ENCODE measurements at regions not wholly inside any gene's neighbourhood (a gene's known extent, or its start where the extent isn't known, plus 50 kb on each side); places are given as distances from the start of the nearest gene placed in this dataset.

DNA sequence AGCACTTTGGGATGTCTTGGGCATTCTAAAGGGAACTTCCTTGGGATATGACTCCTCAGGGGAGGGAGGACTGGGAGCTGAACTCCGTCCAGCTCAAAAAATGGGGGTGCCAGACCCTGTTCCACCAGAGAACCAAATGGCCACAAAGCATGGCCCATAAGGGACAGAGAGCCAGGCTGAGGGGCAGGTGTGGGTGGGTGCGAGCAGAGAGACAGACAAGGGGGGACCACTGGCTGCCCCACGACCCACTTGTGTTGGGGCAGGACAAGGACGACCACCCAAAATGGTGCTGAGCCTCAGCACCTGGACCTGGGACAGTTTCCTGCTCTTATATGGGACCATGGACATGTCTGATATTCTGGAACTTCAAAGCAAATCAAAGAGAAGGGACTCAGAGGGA, 148.2 kb upstream of the MLN start:
- FAIRE-seq (no peak), DNase-seq (ENCODE audit: insufficient read length, low spot score) (no peak)
- no peak for TF ChIP-seq PAX5 (IDR thresholded peaks at IDR 0.05; ENCODE audit: insufficient read depth, low read length, severe bottlenecking)
- no peak for TF ChIP-seq POLR2AphosphoS5 (IDR thresholded peaks at IDR 0.05; ENCODE audit: low read depth, low read length)

DNA sequence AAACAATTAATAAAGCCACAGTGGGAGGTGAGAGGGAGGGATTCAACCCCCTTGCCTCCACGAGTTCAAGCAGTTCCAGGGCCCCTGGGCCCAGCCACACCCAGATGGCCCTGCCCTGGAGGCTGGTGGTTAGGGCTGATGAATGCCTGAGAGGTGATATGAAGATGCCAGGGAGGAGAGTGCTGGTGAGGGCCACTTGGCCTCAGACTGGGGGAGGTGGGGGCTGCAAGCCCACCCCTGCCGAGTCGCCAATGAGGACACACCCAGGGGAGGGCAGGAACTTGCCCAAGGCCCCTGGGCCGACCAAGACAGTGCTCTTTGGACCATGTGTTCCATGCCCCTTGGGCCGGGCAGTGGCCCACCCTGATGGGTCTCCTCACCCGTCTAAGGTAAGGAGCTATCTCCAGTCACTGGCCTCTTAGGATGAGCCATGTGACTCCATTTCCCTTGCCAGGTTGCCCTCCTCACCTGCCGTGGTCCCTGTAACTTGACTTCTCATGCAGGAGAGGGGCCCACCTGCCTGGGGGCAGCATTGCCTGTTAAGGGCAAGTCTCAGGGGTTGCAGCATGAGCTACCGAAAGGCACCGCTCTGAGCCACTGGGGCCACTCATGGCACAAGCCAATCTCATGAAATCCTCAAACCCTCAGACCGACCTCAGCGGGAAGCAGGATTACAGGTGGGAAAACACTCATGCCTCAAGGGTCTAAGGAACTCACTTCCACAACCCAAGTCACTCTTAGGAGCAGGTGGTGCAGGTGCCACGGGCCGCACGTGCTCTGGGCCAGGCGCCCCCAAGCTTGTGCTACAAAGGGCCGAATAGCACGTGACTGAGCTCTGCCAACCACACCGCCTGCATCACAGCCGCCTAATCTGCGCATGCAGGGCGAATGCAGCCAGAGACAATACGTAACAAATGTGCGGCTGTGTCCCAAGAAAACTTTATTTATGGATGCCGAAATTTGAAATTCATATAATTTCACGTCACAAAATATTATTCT, 147.4 kb upstream of the MLN start:
- FAIRE-seq (no peak), DNase-seq (ENCODE audit: insufficient read length, low spot score) (no peak)
- TF ChIP-seq SPI1 (IDR thresholded peaks at IDR 0.05; ENCODE audit: low read depth, low read length) (no peak), POLR2AphosphoS5 (IDR thresholded peaks at IDR 0.05; ENCODE audit: low read depth, low read length) (no peak)

DNA sequence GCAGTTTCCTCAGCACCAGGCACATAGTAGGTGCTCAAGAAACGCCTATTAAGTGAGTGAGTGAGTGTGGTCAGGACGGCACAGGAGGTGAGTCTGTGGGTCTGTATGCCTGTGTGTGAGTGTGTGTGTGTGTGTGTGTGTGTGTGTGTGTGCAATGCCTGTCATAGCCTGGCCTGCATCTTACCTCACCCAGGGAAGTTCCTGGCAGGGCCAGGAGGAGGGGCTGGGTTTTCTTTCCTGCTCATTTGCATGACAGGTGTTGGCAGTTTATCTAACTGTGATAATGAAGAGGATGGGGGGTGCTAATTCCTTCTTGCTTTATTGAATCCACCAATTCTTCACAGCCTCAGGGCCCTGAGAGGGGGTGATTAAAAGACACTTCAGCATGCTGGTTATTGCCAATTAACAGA, 146.7 kb upstream of the MLN start:
- no peak for FAIRE-seq
- DNase-seq (ENCODE audit: insufficient read length, low spot score): no peak
- no peak for TF ChIP-seq SPI1 (IDR thresholded peaks at IDR 0.05; ENCODE audit: low read depth, low read length)
- no peak for TF ChIP-seq POU2F2 (IDR thresholded peaks at IDR 0.05; ENCODE audit: low read depth, low read length)
- TF ChIP-seq POLR2AphosphoS5 (IDR thresholded peaks at IDR 0.05; ENCODE audit: low read depth, low read length): no peak
- TF ChIP-seq TAF1 (IDR thresholded peaks at IDR 0.05; ENCODE audit: low read depth, low read length): no peak
- TF ChIP-seq POLR2A (IDR thresholded peaks at IDR 0.05; ENCODE audit: low read depth, low read length): no peak
- TF ChIP-seq PAX5 (IDR thresholded peaks at IDR 0.05; ENCODE audit: insufficient read depth, low read length, severe bottlenecking): no peak

DNA sequence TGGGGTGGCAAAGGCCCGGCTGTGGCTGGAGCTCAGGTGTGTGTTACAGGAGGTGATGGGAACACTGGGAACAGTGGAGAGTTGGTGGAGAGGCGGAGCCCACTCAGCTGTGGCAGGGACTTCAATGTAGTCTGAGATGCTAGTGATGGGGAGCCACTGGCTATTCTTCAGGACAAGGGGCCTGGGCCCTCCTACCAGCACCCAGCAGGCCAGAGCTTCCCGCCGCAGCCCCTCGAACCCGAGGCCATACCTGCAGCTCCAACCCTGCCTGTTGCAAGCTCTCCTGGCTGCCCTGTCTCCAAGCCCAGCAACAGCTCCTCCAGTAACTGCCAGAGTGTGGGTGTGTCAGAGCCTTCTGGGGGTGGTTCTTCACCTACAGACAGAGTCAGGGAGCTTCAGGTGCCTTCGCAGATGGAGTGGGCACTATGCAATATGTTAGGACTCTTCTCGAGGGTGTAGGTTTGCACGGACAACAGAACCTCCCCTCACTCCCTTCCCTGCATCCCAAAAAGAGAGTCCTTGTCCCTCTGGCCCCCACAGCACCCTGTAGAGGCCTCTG, 146.2 kb upstream of the MLN start:
- TF ChIP-seq TAF1 (IDR thresholded peaks at IDR 0.05; ENCODE audit: low read depth, low read length): no peak
- no peak for TF ChIP-seq PAX5 (IDR thresholded peaks at IDR 0.05; ENCODE audit: insufficient read depth, low read length, severe bottlenecking)
- TF ChIP-seq POLR2AphosphoS5 (IDR thresholded peaks at IDR 0.05; ENCODE audit: low read depth, low read length): no peak
- TF ChIP-seq POU2F2 (IDR thresholded peaks at IDR 0.05; ENCODE audit: low read depth, low read length): no peak
- no peak for TF ChIP-seq SPI1 (IDR thresholded peaks at IDR 0.05; ENCODE audit: low read depth, low read length)
- TF ChIP-seq POLR2A (IDR thresholded peaks at IDR 0.05; ENCODE audit: low read depth, low read length): no peak
- no peak for DNase-seq (ENCODE audit: insufficient read length, low spot score)
- FAIRE-seq: no peak

DNA sequence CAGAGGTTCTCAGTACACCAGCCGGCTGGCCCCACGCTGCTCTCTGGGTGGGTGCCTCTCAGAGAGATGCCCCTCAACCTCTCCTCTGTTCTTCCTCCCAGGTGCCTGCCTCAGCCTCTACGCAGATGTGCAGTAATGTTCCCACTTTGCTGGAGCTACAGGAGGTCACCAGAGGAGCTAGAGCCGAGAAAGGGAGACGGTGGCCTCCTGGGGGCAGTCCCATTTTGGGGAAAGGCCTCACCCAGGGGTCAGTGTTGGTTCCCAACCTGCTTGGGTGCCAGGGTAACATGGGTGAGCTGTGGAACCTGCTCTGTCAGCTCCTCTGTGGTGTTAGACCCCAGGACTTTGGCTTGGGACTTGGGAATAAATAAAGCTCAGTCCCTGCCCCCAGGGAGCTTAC, 145.3 kb upstream of the MLN start:
- no peak for DNase-seq (ENCODE audit: insufficient read length, low spot score)

DNA sequence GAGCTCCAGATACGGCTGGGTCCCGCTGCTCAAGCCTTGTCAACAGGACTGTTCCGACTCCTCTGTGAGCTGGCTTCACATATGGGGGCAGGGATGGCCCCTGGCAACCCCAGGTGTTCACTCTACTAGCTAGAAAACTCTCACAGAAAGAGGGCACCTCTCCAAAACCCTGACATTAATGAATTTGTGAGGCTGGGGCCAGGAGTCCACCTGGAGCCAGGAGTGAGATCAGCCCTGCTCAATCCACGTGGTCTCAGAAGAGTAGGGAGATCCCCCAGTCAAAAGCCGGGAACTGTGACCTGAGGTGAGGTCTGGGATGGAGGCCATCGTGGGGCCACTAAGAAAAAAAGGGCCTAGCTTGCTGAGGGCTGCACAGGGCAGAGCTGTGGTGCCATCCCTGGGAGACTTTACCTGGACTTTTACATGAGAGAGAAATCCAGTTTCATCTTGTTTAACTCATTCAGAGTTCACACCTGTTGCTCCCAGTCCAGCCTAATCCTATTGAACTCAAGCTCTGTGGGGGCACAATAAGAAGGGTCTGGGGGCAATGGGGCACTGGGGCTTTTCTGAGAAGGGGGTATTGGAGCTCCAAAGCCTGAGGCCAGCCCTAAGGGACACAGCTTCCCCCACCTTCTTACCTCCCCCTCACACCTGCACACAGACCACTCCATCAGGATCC, 144.3 kb upstream of the MLN start:
- DNase-seq (ENCODE audit: insufficient read length, low spot score) (no peak), FAIRE-seq (no peak)
- TF ChIP-seq SPI1 (IDR thresholded peaks at IDR 0.05; ENCODE audit: low read depth, low read length) (no peak), POU2F2 (IDR thresholded peaks at IDR 0.05; ENCODE audit: low read depth, low read length) (no peak), POLR2A (IDR thresholded peaks at IDR 0.05; ENCODE audit: low read depth, low read length) (no peak), POLR2AphosphoS5 (IDR thresholded peaks at IDR 0.05; ENCODE audit: low read depth, low read length) (no peak), PAX5 (IDR thresholded peaks at IDR 0.05; ENCODE audit: insufficient read depth, low read length, severe bottlenecking) (no peak), TAF1 (IDR thresholded peaks at IDR 0.05; ENCODE audit: low read depth, low read length) (no peak)

More for the DNA sequence above, 145.3 kb upstream of the MLN start:
- FAIRE-seq: no peak
- TF ChIP-seq POLR2AphosphoS5 (IDR thresholded peaks at IDR 0.05; ENCODE audit: low read depth, low read length) (no peak), TAF1 (IDR thresholded peaks at IDR 0.05; ENCODE audit: low read depth, low read length) (no peak), POLR2A (IDR thresholded peaks at IDR 0.05; ENCODE audit: low read depth, low read length) (no peak), POU2F2 (IDR thresholded peaks at IDR 0.05; ENCODE audit: low read depth, low read length) (no peak), PAX5 (IDR thresholded peaks at IDR 0.05; ENCODE audit: insufficient read depth, low read length, severe bottlenecking) (no peak), SPI1 (IDR thresholded peaks at IDR 0.05; ENCODE audit: low read depth, low read length) (no peak)

DNA sequence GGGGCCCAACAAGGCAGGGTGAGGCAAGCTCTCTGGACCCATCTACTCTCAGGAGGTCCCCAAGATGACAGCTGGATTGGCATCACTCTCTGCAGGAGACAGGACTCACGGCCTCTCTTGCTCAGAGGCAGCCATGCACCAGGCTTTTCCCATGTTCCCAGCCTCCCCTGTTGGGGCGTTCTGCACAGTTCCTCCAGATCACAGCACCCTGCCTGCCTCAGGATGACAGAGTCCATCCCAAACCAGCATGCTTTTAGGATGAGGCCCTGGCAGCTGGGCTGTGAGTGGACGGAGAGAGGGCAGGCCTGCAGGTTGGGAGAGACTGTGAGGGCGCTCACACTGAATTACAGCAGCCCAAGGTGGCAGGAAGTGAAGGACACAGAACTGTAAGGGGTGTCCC, 143.2 kb upstream of the MLN start:
- FAIRE-seq: no peak

DNA sequence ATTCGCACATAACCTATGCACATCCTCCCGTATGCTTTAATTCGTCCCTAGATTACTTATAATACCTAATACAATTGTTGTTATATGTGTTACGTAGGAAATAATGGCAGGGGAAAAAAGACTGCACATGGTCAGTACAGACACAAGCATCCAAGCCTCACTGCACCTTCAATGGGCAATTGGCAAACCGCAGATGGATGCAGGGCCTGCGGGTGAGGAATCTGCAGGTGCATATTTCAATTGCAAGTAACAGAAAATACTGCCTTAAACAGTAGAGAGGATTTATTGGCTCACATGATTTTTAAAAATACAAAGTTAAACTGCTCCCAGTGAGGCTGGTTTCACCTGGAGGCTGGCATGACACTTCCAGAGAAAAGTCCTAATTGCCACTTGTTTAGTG, 142.1 kb upstream of the MLN start:
- FAIRE-seq (no peak), DNase-seq (ENCODE audit: insufficient read length, low spot score) (no peak)
- TF ChIP-seq TAF1 (IDR thresholded peaks at IDR 0.05; ENCODE audit: low read depth, low read length) (no peak), POLR2A (IDR thresholded peaks at IDR 0.05; ENCODE audit: low read depth, low read length) (no peak), POLR2AphosphoS5 (IDR thresholded peaks at IDR 0.05; ENCODE audit: low read depth, low read length) (no peak), PAX5 (IDR thresholded peaks at IDR 0.05; ENCODE audit: insufficient read depth, low read length, severe bottlenecking) (no peak), POU2F2 (IDR thresholded peaks at IDR 0.05; ENCODE audit: low read depth, low read length) (no peak), SPI1 (IDR thresholded peaks at IDR 0.05; ENCODE audit: low read depth, low read length) (no peak)

More for the DNA sequence above, 143.2 kb upstream of the MLN start:
- no peak for TF ChIP-seq TAF1 (IDR thresholded peaks at IDR 0.05; ENCODE audit: low read depth, low read length)
- DNase-seq (ENCODE audit: insufficient read length, low spot score): no peak

DNA sequence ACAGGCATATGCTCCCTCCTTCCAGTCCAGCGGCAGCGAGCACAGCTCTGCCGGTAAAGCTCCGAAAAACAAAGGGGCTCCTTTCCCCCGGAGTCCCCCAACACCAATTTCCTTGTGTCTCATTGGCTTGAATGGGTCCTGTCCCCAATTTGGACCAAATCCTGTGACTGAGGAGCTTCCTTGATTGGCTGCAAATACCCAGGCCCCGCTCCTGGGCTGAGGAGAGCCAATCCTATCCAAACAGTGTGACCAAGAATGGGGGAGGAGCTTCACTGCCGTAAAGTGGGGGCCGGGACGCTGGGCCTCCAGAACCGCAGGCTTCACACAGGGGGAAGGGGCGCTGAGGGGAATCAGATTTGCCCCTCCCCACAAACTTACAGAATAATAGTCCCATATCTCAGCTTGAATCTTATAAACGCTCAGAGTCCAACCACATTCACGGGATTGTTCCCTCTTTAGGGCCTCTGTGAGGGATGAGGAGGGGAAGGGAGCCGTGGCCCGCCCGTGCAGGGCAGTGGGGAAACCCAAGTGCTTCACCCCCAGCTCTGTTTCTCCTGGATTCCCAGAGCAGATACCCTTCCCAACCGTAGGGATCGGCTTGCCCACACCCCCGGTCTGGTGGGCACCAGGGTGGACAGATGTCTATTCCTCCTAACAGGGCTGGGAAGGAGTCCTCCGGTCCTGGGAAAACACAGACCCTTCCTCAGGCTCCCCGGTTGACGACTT, 141.0 kb upstream of the MLN start:
- FAIRE-seq: no peak

More for the DNA sequence above, 141.0 kb upstream of the MLN start:
- no peak for DNase-seq (ENCODE audit: insufficient read length, low spot score)
- TF ChIP-seq SPI1 (IDR thresholded peaks at IDR 0.05; ENCODE audit: low read depth, low read length) (no peak), POLR2A (IDR thresholded peaks at IDR 0.05; ENCODE audit: low read depth, low read length) (no peak), PAX5 (IDR thresholded peaks at IDR 0.05; ENCODE audit: insufficient read depth, low read length, severe bottlenecking) (no peak), TAF1 (IDR thresholded peaks at IDR 0.05; ENCODE audit: low read depth, low read length) (no peak), POU2F2 (IDR thresholded peaks at IDR 0.05; ENCODE audit: low read depth, low read length) (no peak), POLR2AphosphoS5 (IDR thresholded peaks at IDR 0.05; ENCODE audit: low read depth, low read length) (no peak)
